HG03175 (cell line): ENCODE measurements at regions not wholly inside any gene's neighbourhood (a gene's known extent, or its start where the extent isn't known, plus 50 kb on each side); places are given as distances from the start of the nearest gene placed in this dataset.
"Not testable (repeated sequence)": the region's sequence is repeated elsewhere in the genome, so short reads cannot be mapped to it uniquely, and the experiment has no call there.

Experiments
- ATAC-seq: cut with Tn5 transposase; IDR thresholded peaks from one replicate; pipeline ENCODE4 v1.9.1; 2021; ENCODE audit warnings: mild to moderate bottlenecking, moderate library complexity; ENCODE audit not compliant: unreplicated experiment

GRCh38 chr14:49159081-49159480, 427.1 kb downstream of the RPS29 start:
- ATAC-seq = no peak

GRCh38 chr14:49139593-49139992, 446.6 kb downstream of the RPS29 start:
- no peak for ATAC-seq

- ATAC-seq = no peak
Observed at GRCh38 chr14:49134940-49135339, 451.2 kb downstream of the RPS29 start.

DNA sequence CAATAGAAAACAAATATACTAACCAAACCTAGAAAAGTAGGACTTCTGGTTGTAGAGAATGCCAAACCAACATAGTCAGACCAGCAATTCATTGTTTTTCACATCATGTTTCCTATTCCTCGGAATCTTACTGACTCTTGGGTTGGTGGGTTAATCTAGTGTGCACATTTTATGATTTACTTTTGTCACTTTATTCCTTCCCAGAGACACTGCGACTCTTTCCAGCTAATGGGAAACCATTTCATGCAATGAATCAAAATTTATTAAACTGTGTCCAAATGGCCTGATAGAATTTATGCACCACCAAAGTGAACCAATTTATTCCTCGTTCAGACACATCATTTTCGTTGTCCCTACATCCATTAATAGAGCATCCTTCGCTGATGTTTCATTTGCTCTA, 464.9 kb downstream of the RPS29 start:
- no peak for ATAC-seq

GRCh38 chr14:49114161-49114893, 471.9 kb downstream of the RPS29 start:
- ATAC-seq = no peak

DNA sequence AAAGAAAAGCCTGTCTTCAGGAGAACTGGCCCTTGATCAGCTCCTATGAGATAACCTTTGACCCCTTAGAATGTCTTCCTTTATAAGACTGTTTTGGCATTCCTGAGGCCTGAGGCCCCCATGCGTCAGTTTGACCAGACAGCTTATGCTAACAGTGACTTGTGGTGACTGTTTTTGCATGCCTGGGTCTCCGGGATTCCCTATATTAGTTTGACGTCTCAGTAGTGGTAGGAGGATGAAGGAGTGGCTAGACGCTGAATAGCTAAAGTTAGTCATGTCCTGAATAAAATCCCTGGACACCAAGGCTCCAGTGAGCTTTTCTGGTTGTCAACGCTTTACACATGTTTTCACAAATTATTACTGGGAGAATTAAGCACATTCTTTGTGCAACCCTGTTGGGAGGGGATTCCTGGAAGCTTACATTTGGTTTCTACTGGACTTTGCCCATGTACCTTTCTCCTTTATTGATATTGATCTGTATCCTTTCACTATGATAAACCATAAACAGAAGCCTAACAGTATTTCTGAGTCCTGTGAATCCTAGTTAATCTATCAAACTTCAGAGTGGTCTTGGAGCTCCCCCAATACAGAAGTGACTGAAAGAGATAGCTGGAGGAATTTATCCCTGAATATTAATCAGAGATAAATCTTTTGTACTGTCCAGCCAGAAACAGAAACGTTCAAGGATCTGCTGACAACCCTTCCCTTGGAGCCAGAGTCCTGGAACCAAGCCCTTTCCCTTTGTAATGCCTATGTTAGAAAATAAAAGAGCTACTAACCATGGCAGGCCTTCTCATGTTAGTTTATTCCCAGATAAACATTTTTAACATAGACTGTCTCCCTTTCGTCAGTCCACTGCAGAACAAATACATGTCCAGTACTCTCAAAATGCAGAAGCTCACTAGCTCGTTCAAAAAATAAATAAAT, 479.2 kb downstream of the RPS29 start:
- ATAC-seq = no peak

DNA sequence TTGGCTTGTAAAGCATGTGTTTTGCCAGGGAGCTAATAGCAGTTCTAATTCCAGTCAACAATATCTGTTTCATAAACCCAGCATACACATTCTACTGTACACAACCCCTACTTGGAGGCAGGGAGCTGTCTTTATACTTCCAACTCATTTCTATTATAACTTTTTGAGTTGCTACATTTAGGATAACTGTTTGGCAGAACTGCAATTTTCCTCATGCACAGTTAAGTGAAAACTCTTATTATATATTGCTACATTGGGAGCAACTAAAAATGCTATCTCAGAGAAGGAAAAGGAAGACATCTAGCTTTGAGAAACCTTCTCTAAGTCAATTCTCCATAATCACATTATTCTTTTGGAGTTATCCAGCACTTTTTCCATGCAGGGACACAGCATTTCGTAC, 480.2 kb downstream of the RPS29 start:
- no peak for ATAC-seq

DNA sequence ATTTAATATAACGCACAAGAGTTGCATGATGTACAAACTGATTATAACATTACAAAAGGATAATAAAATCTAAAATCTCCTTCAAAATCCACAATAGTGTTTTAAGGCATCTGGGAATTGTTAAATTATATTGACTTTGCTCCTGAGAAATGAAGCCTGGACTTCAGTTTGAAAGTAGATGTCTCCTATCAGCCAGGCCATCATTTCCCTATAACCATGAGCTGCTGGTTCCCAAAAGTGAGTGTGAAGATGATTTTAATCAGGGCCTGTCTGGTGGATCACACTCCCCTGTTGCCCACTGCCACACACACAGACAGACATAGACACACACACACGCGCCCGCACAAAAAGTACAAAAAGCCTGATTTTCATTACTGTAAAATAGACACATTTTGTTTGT, 480.7 kb downstream of the RPS29 start:
- no peak for ATAC-seq

GRCh38 chr14:49092345-49092744, 493.8 kb downstream of the RPS29 start:
- ATAC-seq = no peak

DNA sequence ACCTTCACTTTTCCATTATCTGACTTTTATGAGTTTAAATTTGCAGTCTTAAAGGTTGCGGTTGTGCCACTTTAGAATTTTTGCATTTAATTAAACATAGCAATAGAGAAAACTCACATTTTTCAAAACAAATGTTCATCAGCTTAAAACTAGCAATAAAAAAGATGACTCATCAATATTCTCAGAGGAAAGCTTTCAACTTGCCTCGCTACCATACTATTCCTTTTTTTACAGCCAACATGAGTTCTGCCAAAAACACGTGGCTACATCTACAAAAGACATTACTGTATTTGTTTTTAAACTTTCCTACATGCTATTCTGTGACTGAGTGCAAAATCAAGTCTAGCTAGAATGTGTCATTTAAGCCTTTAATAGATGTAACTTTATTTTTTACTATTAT, 497.1 kb downstream of the RPS29 start:
- ATAC-seq = no peak

GRCh38 chr14:49073292-49073691, 512.9 kb downstream of the RPS29 start:
- not testable (repeated sequence) for ATAC-seq

DNA sequence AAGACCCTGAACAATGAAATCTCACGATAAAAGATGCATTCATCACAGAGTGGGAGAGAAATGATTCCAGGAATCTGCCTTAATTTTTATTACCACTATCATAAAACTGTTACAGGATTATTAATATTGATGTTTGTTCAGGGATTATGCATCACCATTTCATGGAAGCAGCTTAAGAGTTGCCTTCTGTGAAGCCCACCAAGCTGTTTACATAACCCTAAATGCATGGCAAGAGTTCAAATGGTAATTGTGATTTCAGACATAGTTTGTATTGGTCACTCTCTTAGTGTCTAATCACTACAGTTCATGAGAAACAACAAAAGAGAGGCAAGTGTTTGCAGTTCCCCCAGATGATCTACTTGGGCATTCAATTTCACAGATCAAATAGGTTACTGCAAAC, 527.7 kb downstream of the RPS29 start:
- no peak for ATAC-seq

DNA sequence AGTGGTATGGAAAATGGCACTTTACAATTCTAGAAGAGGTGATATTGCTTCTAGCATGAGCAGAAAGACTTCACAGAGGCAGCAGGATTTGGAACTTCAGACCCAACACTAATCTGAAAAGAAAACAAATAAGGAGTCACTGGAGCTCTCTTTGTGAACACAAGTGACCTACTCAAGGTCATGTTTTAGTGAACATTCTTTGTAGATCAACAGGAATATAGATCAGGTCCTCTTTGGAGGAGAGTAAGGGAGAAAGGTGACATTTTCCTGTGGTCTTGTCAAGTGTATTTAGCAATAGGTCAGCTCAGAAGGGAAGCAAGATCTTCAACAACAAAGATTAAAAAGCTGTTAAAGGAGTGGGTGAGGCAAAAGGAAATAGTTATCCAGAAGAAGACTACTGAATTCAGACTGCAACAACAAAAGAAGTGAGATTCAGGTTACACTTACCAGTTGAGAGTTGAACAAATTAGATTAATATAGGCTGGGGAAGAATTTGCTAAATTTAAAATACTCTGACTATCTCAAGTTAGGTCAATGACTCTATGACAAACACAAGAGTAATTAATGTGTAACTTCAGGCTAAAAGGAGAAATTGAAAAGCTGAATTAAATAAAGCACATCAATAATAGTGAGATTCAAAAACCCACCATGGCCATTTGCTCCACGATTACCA, 528.2 kb downstream of the RPS29 start:
- ATAC-seq = no peak

DNA sequence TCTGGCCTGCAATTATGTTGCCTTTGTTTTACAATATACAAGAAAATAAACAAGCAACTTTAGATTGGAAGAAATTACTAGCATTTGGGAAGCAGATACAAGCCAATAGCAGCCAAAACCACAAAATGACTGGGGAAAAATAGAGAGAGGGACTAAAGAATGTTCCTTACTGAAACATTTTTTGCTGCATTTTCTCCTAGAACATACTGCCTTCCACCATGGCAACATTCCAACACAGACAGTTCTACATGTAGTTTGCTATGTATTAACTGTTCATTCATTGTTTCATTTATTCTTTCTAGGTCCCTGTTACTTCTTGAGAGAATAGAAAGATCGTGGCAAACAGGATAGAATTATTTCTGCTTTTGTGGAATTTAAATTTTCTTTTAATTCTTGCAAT, 530.2 kb downstream of the RPS29 start:
- no peak for ATAC-seq

DNA sequence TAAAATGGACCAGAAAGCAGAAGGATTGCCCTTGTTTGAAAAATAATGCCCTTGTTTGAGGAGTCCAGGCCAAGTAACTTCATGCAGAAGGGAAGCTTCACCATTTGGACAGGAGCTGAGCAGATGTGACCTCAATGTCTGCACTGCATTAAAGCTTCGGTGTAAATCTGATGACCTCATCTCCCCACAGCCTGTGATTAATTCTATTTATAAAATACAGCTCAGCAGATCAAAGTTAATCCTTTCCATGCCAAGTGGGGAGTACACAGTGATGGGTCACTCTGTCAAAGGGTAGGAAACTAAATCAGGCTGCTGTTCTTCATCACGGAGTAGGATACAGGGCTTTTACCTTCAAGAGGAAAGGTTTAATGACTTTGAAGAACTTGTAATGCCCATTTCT, 533.7 kb downstream of the RPS29 start:
- no peak for ATAC-seq

DNA sequence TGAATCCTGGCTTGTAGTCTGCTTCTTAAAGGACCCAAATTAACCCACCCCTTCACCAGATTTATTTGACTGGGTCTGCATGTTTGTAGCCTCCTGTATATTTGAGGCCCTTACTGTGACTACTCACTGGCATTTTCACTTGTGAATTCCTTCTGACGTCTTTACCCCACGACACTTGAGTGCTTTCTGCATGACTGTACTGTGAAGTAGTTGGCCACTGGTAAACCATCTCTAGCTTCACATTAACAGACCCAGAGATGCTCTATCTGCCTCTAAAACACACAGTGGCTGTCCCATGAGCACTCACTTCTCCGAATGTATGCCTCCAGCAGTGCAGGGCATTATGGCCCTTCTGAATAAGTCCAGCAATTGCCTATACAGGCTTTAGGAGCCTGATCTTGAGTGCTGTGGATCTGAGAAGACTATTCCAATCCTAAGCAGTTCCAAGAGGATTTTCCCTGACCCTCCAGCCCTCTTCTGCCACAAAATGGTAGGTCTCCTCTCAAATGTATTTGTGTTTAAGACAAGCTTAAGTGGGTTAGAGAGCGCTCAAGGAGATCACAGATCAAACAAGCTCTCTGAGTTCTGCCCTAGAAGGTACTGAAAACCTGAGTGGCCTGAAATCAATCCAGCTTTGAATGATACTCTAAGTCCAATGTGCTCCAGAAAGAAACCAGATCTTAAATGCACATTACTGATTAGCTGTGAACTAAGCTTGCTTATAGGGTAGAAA, 534.7 kb downstream of the RPS29 start:
- ATAC-seq = no peak

DNA sequence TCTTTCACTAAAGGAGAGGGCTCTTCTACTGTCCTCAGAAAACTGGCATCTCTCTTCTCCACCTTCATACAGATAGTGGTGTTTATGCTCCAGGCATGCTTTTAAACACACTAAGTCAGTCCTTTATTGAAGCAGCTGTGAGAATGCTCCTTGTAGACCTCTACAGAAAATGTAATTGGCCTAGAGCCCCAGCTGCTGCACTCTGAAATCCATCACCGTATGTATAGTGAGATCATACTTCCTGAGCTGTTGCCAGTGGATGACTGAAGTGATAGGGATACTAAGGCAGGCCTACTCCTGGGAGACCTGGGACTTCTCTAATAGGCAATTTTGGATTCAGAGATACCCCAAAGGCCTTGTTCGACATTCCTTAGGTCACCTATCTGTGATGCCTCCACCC, 535.4 kb downstream of the RPS29 start:
- ATAC-seq = no peak

GRCh38 chr14:49049711-49050110, 536.5 kb downstream of the RPS29 start:
- ATAC-seq = no peak

DNA sequence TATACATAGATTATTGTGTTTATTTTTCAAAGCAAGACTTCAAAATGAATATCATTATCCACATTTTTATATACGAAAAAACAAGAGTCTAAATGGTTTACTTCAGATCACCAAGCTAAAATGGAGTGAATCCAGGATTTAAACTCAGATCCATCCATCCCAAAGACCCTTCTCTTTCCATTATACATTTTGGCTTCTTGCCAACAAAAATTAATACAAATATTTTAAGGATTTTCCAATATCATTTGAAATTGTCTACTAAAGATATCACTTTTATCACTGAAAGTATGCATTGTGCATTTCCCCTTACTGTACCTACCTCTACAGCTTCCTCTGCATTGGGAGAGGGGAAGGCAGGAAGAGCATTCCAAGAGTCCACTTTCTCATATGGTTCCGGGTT, 541.2 kb downstream of the RPS29 start:
- ATAC-seq = no peak

- no peak for ATAC-seq
Observed at GRCh38 chr14:49036984-49037516, 549.1 kb downstream of the RPS29 start.

DNA sequence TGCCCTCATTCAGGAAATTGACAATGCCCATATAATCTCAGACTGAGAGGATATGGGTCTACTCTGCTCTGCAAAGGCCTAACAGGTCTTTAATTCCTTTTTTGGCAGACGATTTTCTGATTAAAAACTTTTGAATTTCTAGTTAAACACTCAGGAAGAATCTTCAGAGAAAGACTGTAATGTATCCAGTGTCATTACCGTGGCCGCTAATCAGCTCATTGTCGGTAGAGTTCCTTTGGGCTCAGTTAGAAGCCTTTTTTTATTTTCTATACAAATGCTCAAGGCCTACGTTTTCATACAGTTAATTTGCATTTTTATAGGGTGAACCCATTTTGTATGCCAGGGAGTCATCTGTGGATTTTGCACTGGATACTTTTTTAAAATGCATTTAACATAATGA, 549.9 kb downstream of the RPS29 start:
- no peak for ATAC-seq
